GM21526 (cell line): ENCODE measurements at regions not wholly inside any gene's neighbourhood (a gene's known extent, or its start where the extent isn't known, plus 50 kb on each side); places are given as distances from the start of the nearest gene placed in this dataset.
"Not testable (repeated sequence)": the region's sequence is repeated elsewhere in the genome, so short reads cannot be mapped to it uniquely, and the experiment has no call there.

Source experiments
- ATAC-seq: cut with Tn5 transposase; IDR thresholded peaks from one replicate; pipeline ENCODE4 v1.9.1; 2021; ENCODE audit warnings: moderate library complexity; ENCODE audit not compliant: unreplicated experiment, low FRiP score

DNA sequence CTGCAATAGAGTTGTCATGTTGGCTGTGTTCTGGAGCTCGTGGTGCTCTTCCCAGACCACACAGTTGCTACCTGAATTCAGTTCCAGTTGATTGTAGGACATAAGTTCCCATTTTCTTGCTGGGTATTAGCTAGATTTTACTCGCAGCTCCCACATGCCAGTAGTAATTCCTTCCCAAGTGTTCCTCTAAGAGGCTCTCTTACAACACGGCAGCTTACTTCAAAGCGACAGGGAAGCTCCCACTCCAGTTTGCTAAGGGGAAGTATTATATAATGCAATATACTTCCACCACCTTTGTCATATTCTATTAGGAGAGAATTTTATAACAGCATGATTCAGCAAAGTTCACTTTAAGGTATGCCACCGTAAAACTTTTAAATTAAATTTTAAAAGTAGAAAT lies 623.0 kb downstream of the SLCO4C1 start:
- ATAC-seq, result no peak

DNA sequence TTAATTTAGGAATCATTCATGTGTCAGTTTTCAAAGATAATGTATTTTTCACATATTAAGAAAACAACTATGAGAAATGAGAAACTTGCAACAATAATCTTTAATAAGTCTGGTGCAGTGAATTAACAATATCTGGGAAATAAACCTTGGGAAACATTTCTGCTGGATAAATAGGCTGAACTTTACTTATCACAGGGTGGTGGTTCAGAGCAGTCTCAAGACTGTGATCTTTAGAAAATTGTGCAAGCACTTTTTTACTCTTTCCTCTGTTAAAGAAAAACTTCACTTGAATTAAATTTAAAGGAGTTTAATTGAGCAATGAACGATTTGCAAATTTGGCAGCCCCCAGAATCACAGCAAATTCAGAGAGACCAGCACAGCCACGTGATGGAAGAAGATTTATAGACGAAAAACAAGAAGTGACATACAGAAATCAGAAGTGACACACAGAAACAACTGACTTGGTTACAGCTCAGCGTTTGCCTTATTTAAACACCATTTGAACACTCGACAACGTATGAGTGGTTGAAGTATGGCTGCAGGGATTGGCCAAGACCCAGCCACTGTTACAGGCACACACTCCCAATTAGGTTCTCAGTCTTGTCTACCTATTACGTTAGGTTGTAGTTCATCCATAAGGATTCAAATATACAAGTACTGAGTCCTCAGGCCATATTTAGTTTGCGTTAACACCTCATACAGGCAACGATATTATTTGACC lies 631.9 kb downstream of the SLCO4C1 start:
- ATAC-seq, result no peak

DNA sequence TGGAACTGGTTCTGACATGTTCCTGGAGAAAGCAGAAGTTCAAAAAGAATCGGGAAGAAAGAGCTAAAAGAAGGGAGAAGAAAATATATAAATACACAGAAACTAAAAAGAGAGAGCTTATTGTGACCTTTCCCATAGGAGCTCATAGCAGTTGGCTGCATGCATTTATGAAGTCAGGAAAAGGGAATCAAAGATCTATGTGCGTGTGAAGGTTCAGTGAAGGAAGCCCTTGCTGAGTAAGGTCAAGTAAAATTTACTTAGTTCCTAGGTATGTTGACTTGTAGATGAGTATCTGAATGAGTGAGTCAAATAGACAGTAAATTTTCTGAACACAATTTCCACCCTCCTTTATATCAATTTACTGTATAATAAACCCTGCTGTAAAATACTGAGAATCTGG lies 632.5 kb downstream of the SLCO4C1 start:
- ATAC-seq, result no peak

DNA sequence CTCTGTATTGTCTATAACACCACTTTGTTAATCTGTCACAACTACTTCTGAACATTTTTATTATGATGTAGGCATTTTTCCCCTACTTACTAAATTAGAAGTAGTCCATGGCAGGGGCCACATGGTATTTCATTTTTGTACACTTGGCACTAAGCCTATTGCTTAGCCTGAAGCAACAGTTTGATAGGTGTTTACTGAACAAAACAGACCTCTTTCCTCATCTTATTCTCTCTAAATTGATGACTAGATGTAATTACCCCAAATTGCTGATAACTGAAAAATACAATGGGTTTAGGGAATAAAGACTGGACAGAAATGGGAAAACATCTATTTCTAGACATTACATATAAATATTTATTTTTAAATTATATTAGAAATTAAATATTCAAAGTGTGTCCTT lies 633.8 kb downstream of the SLCO4C1 start:
- ATAC-seq, result no peak

DNA sequence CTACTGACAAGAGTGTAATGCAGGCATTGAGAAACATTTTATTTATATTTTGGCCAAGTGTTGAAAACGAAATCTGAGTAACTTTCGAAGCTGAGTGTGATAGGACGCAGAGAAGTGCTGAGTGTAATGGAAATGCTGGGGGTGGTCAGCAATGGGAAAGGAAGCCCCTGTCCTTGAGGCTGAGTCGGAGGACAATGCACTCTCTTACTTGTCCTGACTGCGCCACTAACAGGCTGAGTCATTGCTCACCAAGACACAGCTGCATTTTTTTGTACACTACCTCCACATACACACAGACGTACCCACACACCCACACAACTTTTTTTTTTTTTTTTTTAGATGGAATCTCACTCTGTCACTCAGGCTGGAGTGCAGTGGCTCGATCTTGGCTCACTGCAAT lies 637.7 kb downstream of the SLCO4C1 start:
- ATAC-seq, result no peak

DNA sequence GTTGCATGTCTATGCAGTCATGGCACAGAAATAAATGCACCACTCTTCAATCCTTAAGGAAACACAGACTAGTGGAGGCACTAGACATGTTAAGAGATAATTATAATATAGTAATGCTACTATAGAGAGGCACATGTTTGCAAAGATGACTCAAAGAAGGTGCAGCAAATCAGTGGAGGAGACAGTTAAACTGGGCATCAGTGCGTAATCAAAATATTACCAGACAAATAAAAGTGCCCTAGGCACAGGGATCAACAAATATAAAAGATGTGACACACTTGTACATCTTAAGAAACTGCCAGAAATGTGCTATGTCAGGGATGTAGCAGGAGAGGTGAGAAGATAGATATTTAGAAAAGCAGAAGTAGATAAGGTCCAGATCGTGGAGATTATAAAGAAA lies 642.1 kb downstream of the SLCO4C1 start:
- no peak for ATAC-seq

DNA sequence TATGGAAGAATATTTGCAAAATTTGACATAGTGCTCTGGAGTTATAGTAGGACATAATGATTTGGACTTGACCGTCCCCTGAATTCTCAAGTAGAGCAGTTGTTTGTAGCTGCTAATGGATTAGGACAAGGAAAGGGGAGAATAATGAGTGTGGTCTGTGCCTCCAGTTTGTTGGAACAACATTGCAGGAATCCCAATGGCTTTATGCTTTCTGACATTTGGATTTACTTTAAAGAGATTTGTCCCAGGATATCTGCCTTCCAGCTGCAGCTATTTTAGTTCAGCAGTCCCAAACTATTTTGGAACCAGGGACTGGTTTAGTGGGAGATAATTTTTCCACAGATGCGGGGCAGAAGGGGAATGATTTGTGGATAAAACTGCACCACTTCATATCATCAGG lies 648.2 kb downstream of the SLCO4C1 start:
- no peak for ATAC-seq

DNA sequence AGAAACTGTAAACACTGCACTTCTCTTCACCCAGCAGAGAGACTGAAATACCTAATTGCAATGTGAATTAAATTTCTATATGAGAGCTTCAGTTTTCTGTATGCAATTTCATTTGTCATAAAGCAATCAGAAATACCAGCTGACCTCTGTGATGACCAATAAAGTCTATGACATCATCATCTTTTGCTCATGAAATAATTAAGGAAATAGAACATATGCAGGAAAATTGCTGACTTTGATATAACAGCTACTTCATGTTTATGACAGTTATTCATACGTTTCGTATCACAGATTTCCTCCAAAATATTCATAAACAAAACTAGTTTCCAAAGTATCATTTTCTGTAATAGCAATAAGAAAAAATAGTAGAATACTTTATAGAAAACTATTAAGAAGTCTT lies 652.3 kb downstream of the SLCO4C1 start:
- ATAC-seq, result no peak

DNA sequence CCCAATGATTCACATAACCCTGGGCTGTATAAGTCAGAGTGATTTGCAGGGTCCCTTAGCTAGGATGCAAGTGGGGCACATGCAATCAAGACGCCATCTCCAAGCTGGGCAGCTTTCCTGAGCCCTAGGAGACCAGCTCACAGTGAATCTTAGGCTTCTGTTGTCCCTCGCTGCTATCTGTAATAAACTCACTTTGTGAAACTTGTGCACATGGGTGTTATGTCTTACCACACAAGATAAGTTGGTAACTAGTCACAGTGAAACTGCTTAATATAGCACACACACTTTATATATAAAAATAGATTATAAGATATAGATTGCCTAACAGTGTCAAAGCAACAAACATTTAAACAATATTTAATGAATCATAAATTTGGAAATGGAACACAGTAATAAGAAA lies 658.5 kb downstream of the SLCO4C1 start:
- ATAC-seq, result no peak

DNA sequence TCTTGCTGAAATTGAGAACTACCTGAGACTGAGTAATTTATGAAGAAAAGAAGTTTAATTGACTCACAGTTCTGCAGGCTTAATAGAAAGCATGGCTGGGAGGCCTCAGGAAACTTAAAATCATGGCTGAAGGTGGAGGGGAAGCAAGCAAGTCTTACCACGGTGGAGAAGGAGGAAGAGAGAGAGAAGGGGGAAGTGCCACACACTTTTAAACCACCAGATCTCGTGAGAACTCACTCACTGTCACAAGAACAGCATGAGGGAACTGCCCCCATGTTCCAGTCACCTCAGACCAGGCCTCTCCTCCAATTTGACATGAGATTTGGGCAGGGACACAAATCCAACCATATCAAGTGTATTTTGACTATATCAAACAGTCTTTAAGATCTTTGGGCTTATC lies 668.3 kb downstream of the SLCO4C1 start:
- ATAC-seq, result not testable (repeated sequence)

DNA sequence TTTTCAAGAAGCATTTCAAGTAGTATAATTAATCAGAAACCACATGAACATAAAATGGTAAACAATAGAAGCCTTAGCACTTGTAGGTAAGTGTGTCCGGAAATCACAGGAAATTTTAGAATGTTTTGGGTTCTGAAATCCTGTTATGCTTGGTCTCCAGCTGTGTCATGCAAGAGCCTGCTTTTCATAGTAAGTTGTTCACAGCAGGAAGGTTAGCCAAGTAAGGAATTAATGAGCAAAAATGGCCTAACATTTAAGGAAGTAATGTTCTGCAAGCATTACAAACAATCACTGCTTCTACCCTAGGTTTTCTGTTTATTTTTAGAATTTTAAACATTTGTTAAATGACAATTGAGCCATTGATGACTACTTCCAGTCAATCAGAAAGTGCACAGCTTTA lies 669.5 kb downstream of the SLCO4C1 start:
- no peak for ATAC-seq

DNA sequence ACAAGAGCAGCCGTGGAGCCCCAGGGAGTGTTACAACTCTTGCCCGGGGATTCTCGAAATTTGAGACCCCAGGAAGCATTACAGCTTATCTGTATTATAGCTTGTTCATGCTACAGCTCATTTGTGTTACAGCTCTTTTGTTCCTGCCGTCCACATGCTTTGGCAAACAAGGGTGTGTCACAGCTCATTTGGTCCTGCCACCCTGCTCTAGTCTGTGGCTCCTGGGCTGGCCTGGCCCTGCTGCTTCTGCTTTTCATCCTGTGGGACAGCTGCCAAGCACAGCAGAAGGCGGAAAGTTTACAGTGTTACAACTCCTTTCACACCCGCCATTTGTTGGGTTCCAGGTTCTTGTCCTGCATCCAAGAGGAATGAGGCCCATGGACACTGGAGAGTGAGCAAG lies 685.0 kb downstream of the SLCO4C1 start:
- no peak for ATAC-seq

DNA sequence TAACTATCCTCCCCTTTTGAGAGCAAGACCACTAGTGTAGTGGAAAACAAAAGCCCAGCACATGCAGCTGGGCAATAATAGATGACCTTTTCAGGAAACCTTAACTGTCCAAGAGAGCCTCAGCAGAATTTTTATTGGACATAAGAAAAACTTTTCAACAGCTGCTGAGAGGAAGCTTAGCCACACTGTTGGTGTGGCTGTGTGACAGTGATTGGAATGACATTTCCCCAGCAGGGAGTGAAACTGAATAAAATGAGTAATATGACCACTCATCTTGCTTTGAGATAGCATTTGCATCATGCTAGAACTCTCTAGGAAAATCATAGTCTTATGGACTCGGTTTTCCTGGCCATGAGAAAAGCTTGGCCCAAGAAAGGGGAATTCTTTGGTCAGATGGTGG lies 687.8 kb downstream of the SLCO4C1 start:
- no peak for ATAC-seq

DNA sequence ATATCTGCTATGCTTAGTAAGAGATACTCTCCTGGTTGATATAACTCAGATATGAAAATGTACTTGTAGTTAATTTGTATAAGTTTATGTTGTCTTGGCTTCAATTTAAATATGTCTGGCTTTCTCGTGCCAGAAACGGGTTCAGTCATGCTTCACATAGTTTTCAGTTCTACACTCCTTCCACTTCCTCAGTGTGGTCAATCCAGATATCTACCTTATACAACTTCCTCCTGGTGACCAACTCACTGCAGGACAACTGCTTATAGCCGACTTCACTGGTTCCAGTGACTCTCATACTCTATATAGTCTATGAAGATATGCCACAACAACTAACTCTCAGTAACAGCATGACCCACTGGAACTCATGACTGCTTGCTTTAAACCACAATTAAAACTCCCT lies 690.4 kb downstream of the SLCO4C1 start:
- ATAC-seq, result peak; percentile 79

DNA sequence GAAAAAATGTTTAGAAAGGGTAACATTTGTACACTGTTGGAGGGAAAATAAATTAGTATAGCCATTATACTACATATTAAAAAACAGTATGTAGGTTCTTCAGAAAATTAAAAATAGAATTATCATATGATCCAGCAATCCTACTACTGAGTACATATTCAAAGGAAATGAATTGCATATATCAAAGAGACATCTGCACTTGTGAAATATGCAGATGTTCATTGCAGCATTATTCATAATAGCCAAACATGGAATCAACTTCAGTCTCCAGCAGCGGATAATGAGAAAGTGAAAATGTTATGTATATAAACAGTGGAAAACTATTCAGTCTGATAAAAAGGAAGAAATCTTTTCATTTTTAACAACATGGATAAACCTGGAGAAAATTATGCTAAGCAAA lies 695.5 kb downstream of the SLCO4C1 start:
- ATAC-seq, result no peak

DNA sequence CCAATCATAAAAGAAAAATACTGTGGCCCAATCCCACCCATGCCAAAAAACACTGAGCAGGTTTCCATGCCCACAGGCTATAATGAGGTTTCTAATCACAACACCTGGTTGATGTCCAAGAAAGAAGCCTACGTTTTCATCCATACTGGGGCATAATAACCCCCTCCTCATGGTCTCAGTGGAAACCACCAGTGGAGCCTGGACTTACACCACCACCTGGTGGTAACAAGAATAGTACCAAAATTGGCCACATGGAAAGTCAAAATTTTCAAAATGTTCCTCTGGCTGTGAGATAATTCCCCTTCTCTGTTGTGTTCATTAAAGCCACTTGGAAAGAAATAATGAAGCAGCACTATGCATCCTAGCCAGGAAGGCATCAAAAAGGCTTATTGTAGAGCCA lies 687.3 kb upstream of the ST8SIA4 start:
- no peak for ATAC-seq

DNA sequence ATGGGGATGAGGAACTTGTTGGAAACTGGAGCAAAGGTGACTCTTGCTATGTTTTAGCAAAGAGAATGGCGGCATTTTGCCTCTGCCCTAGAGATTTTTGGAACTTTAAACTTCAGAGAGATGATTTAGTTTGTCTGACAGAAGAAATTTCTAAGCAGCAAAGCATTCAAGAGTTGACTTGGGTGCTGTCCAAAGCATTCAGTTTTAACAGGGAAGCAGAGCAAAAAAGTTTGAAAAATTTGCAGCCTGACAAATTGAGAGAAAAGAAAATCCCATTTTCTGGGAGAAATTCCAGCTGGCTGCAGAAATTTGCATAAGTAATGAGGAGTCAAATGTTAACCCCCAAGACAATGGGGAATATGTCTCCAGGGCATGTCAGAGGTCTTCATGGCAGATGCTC lies 682.3 kb upstream of the ST8SIA4 start:
- ATAC-seq, result no peak

DNA sequence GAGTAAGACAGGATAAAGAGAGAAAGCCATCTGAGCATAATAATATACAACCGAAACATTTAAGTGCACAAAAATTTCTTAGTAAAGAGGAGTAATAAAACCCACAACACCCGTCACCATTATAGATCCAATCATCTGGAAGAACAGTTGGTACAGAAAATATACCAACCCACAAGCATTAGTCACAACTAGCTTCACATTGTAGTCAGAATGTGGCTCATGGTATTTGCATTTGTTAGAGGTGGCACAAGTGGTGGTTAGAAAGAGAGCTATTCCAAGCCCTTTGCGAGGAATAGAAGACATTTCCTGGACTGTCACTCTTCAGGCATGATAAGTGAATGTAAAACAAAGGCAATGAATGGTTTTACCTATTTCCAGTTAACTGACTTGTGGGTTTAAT lies 677.5 kb upstream of the ST8SIA4 start:
- no peak for ATAC-seq

DNA sequence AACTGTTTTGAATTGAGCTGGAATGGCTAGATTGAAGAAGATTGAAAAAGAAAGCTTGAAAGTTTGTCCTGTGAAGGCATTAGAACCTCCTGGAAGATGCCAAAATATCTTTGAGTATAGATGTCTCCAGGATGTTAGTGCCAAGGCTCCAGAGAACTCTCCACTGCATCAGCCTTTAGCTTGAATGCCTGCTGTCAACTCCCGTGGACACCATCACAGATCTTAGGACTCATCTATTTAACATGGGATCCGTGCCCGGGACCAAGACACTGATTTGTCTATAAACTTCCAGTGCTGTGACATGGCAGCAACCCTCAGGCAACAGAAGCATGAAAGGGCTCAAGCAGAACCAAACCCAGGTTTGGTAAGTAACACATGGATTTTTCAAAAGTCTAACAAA lies 670.9 kb upstream of the ST8SIA4 start:
- ATAC-seq, result no peak

DNA sequence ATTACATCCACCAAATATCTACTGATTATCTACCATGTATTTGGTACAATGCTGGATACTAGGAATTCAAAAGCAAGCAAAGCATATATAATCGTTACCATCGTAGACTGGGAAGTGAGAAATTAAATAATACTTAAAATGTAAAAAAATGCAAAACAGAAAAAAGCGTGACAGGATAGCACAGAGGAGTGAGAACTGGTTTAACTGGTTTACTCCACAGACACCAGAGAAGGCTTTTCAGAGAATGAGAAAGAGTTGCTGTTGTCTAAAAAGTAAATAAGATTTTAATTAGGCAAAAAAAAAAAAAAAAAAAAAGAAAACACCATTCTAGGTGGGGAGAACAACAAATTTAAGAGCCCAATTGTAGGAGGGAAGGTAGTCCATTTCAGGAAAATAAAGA lies 657.9 kb upstream of the ST8SIA4 start:
- no peak for ATAC-seq

DNA sequence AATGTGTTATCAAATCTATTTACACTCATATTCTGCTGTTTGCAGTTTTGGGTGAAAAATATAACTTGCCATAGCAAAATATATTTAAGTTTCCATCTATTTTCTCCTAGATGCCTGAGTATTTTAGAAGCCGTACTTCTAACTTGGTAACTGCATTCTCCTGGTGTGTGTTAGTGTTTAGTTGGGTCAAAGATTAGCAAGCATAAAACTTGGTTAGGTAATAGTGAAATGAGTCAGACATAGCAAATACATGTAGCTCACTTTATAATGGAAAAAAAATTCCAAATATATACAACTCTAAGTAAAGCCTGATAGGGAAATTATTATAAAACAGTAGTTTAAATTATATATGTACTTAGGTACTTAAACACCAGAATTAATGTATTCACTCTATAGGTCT lies 640.7 kb upstream of the ST8SIA4 start:
- no peak for ATAC-seq

DNA sequence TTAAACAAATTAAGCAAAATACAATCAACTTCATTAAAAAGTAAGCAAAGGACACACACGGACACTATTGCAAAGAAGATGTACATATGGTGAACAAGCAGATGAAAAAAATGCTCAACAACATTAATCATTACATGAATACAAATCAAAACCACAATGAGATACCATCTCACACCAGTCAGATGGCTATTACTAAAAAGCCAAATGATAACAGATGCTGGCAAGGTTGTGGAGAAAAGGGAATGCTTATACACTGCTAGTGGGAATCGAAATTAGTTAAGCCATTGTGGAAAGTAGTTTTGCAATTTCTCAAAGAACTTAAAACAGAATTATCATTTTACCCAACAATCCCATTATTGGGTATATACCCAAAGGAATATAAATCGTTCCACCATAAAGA lies 636.2 kb upstream of the ST8SIA4 start:
- ATAC-seq, result no peak

DNA sequence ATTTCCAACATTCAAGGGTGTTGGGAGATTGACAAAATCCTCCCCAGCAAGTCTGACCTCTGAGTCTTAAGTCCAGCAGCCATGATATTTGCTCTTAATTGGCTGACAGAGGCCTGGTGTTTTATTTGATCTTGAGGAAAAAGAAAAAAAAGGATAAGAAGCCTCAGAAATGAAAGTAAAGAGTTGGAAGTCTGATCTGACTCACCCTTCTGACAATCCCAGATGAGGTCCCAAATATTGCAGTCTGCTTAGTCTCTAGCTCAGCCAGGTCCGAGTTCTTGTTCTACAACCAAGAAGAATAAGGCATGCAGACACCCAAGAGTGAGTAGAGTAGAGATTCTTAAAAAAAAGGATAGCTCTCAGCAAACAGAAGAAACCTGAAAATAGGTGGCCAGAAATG lies 632.5 kb upstream of the ST8SIA4 start:
- no peak for ATAC-seq
